ENCODE measurements at regions not wholly inside any gene's neighbourhood (a gene's known extent, or its start where the extent isn't known, plus 50 kb on each side); places are given as distances from the start of the nearest gene placed in this dataset.
"Not testable (repeated sequence)": the region's sequence is repeated elsewhere in the genome, so short reads cannot be mapped to it uniquely, and the experiment has no call there.

DNA sequence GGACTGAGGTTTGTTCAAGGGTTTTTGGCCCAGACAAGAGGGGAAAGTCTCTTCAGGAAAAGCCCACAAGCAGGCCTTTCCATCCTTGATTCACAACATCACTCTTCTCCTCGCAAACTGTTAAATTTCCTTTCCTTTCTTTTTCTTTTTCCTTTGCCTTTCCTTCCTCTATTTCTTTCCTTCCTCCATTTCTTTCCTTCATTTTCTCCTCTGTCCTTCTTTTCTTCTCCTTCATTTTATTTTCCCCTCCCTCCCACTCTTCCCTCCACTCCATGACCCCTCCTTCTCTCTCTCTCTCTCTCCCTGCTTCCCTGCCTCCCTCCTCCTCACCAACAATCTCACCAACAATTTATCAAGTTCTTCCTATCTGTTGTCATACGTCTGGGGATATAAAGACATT, 89.1 kb downstream of the FAM72B start:
- DNase-seq (ENCODE audit: low spot score); FAIRE-seq: not testable (repeated sequence)

DNA sequence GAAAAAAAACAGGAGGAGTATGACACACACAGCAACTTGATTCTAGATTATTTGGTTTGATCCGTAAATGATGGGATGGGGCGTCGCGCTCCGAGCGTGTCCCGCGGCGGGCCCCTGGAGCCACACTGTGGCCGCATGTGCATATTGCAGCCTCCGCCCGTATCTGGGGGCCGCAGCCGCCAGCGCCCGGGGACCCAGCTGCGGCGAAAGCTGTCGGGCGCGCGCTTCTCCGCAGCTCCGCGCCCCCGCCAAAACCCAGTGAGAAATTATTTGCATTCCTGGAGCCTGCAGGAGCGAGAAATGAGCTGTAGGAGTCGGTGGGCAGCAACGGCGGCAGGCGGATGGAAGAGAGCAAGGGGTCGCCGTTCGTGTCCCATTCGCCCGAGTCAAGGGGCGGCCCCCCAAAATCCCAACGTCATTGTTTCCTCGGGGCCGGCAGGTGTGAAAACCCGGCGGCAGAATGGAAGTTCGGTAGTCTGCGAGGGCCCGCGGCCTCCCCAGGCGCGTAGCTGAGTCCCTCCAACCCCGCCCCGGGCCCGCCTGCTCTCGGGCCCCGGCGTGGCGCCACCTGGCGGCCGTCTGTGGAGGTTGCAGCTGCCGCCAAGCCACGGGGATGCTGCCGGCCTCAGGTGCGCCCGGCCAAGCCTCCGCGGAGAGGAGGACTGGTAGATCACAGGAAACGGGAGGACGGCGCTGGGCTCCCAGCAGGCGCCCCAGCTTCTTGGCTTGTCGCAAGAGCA, 86.8 kb downstream of the FAM72B start:
- DNase-seq (ENCODE audit: low spot score), result peak; percentile 42
- FAIRE-seq, result not testable (repeated sequence)

DNA sequence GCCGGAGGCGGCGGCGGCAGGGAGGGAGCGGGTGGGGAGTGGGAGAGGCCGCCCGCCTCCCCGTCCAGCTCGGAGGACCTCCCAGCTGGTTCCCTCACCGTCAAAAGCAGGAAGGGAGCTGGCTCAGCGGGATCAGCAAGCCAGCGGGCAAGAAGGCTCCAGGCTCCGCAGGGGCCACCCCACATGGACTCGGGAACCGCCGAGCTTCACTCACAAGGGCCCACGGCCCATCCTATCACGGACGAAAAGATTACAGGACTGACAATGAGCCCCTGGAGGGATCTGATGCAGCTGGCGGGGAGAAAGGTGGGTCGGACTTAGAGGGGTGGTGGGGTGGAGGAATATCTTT, 86.3 kb downstream of the FAM72B start:
- DNase-seq (ENCODE audit: low spot score); FAIRE-seq: not testable (repeated sequence)

DNA sequence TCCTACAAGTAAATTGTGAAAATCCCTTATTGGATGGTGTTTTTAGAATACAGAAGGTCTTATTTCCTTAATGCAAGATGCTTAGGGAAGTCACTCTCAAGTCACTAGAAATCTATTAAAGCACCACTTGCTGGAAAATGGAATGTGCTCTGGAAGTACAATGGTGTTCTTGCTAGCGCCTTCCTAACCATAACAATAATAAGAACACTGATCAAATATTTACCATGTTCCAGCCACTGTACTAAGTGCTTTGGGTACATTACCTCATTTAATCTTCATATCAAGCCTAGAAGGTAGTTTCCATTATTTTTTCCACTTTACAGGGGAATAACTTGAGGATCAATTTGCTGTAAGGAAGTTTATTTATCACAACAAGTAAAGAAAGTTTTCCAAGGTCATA, 75.1 kb downstream of the FAM72B start:
- FAIRE-seq, result not testable (repeated sequence)

GRCh38 chr1:121116522-121117297, 67.4 kb downstream of the FAM72B start:
- FAIRE-seq, result not testable (repeated sequence)

More for the DNA sequence above, 75.1 kb downstream of the FAM72B start:
- DNase-seq (ENCODE audit: low spot score), result not testable (repeated sequence)

GRCh38 chr1:121117298-121117611, 66.9 kb downstream of the FAM72B start:
- not testable (repeated sequence) for DNase-seq (ENCODE audit: low spot score); FAIRE-seq

More at GRCh38 chr1:121116522-121117297, 67.4 kb downstream of the FAM72B start:
- not testable (repeated sequence) for DNase-seq (ENCODE audit: low spot score)

GRCh38 chr1:121117622-121118479, 66.3 kb downstream of the FAM72B start:
- FAIRE-seq; DNase-seq (ENCODE audit: low spot score): not testable (repeated sequence)
